Inferior parietal cortex (tissue), 1 donor: ENCODE measurements at regions not wholly inside any gene's neighbourhood (a gene's known extent, or its start where the extent isn't known, plus 50 kb on each side); places are given as distances from the start of the nearest gene placed in this dataset.
"Not testable (repeated sequence)": the region's sequence is repeated elsewhere in the genome, so short reads cannot be mapped to it uniquely, and the experiment has no call there.

Experiments
- DNase-seq: peaks from one replicate; pipeline ENCODE4 v3.0.0-alpha.2; 2016; ENCODE audit errors: extremely low spot score

DNA sequence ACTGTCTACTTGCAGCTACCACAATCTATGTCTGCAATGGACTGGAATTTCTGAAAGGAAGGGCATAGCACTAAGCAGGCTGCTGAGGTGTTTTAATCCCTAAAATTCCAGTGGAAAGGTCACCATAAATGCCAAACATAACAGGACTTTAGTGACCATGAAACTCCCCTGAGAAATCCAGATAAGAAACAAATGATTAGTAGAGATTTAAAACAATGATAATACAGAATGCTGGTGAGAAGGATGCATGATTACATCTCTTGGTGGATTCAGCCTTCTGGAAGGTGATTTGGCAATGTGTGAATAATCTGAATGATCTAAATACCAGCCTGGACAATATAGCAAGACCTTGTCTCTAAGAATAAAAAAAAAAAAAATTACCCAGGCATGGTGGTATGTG, 475.0 kb upstream of the CBLB start:
- DNase-seq: no peak

DNA sequence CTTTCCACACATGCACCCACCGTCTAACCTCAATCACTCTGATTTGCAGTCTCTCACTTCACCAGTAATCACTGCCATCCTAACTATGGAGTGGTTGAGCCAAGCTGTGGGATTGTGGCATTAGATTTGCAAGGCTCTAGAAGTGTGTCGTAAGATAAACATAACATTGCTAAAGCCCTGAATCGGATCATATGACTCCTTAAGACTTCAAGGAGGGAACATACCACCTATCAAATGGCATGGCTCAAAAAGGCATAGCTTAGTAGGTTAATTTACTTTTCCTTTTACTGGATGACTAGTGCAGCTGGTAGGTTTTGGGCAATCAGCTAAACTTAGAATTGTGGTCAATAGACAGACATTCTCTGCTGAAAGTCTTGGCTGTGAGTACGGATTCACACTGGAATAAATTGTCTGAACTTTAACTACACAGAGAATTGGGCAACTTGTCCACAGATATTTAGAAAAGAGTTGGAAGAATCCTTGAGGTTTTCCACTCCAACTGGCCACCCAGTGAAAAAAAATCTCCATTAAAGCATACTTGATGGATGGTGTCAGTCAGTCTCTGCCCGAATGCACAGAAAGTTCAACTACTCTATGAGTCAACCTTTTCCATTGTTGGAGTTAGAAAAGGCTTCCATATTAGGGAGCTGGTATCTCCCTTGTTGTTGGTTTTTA, 476.7 kb upstream of the CBLB start:
- DNase-seq: no peak

DNA sequence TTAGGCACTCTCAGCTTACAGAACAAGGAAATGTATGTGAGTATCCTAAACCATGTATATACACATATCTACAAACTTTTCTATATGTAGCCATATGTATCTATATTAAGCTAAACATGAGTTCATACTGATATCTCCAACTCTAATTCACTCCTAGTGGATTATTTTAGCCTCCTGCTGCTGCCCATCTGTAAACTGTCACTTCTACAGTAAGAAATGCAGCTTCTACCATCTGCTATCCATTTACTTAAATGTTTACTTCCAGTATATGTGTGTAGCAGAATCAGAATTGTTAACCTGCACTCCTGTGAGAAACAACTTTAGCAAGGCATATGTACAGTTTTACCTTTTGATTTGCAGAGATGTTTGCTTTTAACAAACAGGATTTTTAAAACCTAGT, 478.5 kb upstream of the CBLB start:
- DNase-seq: no peak

DNA sequence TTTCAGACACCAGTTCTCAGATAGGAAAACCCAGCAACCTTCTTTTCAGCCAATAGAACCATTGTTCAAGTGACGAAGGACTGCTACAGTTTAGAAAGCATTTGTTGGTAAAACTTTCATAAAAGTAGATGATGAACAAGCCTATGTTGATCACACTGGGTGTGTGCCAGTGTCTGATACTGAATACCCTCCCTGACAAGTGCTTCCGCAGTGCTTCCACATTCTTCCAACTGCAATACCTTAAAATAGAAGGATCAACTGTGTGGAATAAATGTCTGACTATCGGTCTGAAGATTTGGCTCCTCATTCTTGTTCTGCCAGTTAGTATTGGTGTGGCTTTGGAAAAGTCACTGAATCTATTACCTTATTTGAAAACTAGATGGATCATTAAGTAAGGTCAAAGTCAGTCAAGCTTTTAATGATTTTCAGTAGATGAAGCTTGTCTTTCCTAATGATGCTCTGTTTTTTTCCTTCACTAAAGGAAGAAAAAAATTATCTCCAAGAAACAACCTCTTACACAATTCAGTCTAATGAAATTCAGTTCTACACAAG, 479.4 kb upstream of the CBLB start:
- DNase-seq: no peak

DNA sequence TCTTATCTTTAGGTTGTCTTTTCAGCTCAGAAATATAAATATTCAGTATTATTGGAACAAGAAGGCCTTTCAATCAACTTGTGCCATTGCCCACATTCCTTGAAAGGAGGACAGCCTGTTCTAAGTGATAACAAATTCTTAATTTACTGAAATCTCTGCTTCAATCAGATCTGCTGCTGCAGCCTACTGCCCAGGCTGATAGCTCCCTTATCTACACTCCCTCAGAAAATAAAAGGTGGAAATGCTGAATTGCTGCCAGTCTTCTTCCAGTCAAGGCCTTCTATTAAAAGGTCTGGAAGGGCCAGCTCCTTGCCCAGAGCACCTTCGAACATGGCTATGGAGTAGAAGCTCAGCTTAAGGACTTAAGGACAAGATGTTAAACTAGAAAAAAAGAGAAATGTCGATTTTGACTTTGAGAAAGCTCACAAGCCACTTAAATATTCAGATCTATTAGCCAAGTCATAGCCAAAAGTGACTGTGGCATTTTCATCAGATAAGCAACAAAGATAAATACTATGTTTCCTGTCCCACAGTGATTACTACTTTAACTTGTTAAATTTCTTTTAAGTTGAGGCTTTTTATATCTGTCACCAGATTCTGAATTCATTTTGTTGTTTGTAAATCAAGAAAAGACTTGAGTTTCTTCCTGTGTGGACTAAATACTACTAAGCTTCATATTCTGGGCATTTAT, 480.5 kb upstream of the CBLB start:
- DNase-seq: no peak

DNA sequence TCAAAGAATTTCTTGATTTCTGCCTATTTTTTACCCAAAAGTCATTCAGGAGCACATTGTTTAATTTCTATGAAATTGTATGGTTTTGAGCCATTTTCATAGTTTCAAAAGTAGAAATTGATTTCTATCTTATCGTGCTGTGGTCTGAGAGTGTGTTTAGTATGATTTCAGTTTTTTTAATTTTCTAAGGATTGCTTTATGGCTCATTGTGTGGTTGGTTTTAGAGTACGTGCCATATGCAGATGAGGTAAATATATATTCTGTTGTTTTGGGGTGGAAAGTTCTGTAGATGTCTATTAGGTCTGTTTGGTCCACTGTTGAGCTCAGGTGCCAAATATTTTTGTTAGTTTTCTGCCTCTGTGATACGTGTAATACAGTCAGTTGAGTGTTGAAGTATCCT, 487.1 kb upstream of the CBLB start:
- DNase-seq: no peak

DNA sequence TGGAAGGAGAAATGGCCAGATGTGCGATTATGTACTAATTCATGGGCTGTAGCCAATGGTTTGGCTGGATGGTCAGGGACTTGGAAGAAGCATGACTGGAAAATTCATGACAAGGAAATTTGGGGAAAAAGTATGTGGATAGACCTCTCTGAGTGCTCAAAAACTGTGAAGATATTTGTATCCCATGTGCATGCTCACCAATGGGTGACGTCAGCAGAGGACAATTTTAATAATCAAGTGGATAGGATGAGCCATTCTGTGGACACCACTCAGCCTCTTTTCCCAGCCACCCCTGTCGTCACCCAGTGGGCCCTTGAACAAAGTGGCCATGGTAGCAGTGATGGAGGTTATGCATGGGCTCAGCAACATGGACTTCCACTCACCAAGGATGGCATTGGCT, 490.9 kb upstream of the CBLB start:
- no peak for DNase-seq

DNA sequence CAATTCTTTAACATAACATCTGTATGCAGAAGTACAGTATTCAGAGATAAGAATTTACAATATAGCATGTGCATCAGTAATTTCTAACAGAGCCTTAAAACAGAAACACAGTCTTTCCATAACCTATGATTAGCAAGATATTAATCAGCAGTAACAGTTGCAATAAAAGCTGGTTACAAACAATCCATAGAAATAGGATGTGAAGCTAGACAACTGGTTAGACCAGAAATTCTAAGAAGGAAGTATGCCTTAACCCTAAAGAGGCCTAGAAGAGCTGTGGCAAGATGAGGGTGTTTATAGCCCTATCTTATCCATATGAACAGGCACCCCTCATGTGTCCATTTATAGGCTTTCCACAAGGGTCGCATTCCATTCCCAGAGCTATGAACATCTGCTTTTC, 492.1 kb upstream of the CBLB start:
- DNase-seq: not testable (repeated sequence)

DNA sequence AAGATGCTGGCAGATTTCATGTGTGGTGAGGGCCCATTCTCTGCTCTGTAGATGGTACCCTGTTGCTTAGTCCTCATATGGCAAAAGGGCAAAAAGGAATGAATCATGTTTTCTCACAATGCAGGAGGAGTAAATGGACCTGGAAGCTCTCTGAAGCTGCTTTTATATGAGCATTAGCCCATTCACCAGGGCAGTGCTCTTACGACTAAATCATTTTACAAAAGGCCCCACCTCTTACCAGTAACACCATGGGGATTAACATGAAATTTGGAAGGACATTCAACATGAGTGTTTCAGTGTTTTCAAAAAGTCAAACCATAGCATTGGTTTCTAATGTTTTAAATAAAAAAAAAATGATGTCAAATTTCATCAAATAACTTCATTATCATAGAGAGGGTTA, 495.7 kb upstream of the CBLB start:
- no peak for DNase-seq

DNA sequence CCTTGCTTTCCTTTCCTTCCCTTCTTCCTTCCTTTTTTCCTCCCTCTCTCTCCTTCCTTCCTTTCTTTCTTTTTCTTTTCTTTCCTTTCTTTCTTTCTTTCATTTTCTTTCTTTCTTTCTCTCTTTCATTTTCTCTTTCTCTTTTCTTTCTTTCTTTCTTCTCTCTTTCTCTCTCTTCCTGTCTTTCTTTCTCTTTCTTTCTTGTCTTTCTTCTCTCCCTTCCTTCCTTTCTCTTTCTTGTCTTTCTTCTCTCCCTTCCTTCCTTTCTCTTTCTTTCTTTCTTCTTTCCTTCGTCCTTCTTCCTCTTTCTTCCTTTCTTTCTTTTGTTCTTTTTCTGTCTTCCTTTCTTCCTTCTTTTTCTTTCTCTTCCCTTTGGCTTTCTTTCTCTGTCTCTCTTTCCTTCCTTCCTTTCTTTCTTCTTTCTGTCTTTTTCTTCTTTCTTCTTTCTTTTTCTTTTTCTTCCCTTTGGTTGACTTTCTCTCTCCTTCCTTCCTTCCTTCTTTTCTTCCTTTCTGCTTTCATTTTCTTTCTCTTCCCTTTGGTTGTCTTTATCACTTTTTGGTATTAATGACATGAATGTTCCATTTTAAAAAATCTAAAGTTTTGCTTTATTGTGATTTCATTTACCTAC, 496.4 kb upstream of the CBLB start:
- DNase-seq: no peak

DNA sequence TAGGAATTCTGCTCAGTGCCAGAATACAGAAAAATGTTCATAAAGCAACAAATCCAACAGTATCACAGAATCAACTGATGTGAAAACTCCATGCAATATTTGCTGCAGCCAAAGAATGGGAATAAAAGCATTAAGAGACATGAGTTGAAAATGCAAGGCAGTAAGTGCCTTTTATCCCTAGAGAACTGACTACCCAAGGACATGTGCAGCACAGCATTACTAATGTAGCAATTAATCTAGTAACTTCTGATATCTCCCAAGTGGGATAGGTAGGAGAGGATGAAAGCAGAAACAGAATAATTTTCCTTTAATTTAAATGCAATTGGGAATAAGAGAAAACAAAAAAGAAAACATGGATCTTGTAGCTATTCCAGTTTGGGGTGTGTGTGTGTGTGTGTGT, 497.5 kb upstream of the CBLB start:
- no peak for DNase-seq

DNA sequence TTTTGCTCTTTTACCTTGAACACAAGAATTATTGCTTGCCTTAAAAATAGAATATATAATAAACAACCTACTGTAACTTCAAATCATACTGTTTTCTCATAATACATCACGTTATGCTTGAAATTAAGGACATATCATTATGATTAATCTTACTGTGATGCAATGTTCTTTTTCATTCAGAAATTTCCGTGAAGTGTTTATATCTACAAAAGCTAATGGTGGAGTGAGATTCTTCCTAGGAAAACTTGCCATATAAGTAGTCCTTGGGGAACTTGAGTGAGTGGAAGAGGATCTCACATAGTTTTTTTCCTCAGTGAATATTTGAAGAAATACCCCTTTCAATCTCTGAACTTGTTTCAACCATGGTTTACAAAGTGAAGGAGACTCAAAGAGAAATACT, 498.7 kb upstream of the CBLB start:
- DNase-seq: no peak

DNA sequence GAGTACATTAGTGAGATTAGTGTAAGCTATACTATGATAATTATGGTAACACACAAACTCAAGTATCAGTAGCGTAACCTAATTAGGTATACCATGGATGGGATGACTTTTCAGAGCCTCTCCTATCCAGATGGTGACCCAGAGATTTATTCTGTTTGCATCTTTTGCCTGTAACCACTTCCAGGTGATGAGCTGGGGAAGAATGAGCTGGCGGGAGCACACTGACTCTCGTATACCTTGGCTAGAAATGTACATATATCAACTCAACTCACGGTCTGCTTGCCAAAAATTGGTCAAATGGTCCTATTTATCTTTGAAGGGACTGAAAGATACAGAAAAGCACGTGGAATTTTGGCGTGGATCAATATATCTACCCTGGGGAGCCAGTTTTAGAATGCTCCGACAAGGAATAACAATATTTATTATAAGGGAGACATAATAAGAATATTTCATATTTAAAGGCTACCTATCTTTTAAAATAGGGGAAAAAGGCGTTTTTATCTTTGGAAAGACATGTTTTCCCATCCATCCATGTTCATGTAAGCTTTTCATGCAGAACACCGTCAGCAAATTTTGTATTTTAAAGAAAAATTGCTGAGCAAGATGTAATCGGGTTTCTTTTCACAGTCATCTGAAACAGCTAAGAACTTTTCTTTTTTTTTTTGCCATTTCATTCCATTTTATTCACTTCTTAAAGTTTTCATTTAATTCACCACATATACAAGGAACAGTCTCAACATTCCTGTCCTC, 502.6 kb upstream of the CBLB start:
- DNase-seq: no peak

DNA sequence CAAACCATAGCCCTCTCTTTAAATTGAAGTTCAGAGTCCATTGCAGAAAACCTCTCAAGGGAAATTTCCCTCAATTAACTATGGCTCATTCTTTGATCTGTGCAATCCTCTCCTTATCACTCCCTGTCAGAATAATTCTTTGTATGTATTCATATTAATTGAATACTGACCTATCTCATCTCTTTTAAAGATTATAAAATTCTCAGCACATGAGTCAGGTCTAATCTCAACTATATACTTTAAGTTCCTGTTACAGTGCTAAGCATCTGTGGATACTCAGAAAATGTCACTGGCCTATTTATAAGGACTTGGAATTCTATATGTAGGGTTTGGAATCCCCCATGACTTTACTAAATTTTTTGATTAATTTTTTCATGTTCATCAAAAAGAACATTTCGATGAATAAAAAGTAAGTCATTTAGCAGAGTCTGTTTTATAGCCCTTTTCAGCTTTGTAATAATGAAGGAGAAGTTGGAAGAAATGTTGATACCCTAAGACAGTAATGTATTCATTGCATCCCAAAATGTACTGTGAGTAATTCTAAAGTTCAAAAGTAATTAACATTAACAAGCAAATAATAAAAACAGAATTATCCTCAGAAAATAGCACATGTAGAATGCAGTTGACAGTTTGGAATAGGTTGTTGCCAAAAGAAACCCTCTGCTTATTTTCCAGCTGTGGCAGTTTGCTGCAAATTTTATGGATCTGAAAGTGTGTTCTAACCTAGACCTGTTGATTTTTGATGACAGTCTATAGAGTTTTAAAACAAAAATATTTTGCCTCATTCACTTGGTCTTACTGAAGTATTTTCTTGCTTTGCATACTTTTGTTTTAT, 503.4 kb upstream of the CBLB start:
- no peak for DNase-seq

DNA sequence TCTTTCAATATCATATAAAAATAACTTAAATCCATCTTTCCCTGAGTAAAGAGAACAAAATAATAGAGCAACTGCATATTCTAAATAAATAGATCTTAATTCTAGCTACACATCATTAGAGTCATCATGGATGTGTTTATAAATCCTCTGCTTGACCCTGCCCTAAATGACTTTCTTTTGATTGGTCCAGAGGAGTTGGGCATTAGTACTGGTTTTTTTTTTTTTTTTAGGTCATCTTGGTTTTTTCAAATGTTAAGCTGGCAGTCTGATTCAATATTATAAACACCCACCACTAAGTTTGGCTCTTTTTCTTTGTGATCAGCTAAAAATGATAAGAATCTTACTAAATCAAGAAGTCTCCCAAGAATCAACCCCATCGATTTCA, 504.0 kb upstream of the CBLB start:
- DNase-seq: no peak

DNA sequence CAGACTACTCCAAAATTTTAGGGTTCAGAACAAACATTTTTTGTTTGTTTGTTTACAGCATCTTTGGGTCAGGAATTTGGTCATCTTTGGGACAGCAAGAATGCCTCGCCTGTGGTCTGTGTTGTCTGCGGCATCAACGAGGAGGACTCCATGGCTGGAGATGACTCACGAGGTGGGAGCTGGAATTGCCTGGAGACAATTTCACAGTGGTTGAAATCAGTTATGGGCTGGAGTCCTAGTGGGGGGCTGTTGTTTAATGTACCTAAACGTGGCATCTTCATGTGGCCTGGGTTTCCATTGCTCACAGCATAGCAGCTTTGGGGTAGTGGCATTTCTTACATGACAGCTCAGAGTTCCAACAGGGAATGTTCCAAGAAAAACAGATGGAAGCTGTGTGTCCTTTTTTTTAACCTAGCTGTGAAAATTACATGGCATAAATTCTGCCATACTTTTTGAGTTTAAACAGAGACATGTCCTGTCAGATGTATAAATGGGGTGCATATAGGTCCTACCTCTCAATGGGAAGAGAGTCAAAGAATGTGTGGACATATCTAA, 507.3 kb upstream of the CBLB start:
- no peak for DNase-seq

DNA sequence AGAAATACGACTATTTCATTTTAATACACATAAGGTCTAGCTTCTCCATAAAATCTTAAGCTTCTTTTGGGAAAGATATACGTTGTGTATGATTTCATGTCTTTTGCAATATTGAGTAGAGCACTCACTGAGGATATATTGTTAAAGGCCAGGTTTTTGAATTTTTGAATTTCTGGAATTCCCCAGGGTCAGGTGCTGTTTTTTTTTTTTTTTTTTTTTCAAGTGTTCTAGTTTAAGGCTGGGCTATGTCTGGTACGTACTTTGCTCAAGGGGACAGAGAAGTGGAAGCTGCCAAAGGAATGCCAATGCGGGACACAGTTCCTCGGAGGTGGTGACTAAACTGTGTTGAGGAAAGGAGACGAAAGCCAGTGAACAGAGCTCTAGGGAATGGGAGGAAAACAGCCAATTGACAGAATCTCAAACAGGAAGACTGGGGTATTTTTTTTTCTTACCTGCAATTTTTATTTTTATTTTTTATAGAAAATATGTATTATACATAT, 510.5 kb upstream of the CBLB start:
- DNase-seq: no peak

DNA sequence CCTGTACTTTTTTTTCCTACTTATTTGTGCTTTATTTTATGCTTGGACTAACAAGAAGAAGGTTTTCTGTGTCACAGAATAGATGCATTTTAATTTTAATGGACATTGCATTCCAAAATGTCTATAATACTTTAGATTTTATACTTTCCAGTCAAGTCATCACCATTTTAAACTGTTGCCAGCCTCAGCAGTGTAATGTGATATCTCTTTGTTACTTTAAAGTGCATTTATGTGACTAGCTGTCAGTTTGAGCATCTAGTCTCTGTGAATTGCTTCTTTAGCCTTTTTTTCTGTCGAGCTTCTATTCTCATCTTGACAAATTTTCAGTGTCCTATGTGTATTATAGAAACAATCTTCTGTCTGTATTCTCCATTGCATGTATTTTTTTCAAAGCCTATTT, 511.4 kb upstream of the CBLB start:
- no peak for DNase-seq

DNA sequence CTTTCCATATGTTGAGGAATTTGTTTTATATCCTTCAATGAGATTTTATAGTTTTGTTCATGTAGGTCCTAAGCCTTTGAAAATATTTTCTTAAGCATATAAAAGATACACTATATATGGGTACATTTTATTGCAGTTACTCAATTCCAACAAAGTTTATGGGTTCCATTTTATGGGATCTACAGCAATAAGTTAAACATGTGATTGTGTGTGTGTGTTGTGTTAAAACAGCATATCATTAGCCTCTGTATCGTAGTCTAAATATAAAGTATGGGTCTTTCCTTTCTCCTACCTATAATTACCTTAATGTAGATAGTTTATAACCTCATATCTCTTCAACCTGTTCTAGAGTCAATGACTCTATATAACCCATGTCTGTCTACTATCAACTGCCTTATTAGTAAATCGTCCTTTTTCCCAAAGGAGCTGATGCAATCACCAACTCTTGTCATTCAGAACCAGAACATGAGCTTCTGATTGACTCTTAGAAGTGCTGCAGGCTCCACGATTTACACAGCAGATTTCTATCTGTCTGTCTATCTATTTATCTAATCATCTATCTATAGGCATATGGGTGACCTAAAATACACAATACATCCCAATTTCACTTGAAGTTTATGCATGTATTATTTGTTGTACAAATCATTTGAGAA, 512.6 kb upstream of the CBLB start:
- DNase-seq: no peak

DNA sequence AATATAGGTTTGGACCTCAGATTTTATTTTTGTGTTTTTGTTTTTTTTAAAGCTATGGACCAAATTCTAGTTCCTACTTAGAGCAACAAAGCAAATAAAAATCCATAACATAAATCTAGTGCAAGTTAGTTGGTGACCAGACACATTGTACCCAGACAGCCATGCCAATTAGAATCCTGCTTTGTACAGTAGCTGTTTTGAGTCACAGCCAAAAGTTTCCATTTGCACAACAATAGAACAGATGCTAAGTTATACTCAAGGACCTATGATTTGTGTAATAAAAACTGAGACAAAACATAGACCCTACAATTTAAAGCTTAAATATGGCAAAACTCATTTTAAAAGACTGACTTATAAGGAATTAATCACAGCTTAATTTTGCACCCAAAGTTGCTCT, 513.1 kb upstream of the CBLB start:
- DNase-seq: no peak
